ENCODE measurements at regions not wholly inside any gene's neighbourhood (a gene's known extent, or its start where the extent isn't known, plus 50 kb on each side); places are given as distances from the start of the nearest gene placed in this dataset.

- TF ChIP-seq RAD21 (conservative IDR thresholded peaks at IDR 0.05): no peak
- TF ChIP-seq CTCF (IDR thresholded peaks at IDR 0.05; ENCODE audit: poor library complexity, severe bottlenecking): no peak
- TF ChIP-seq EZH2 (IDR thresholded peaks at IDR 0.05; ENCODE audit: borderline replicate concordance, insufficient read depth, low read length, poor library complexity, severe bottlenecking): no peak
- TF ChIP-seq EP300 (conservative IDR thresholded peaks at IDR 0.05; ENCODE audit: poor library complexity, severe bottlenecking): no peak
- TF ChIP-seq TAF1 (IDR thresholded peaks at IDR 0.05; ENCODE audit: low read depth): no peak
- no peak for TF ChIP-seq POLR2AphosphoS5 (IDR thresholded peaks at IDR 0.05)
- TF ChIP-seq SMC3 (conservative IDR thresholded peaks at IDR 0.05; ENCODE audit: poor library complexity): no peak
Observed at GRCh38 chr12:98074286-98074685, 441.1 kb upstream of the TMPO start.

All from neural cell (in vitro differentiated cells).